Prostate gland (tissue), 2 donors: ENCODE measurements at regions not wholly inside any gene's neighbourhood (a gene's known extent, or its start where the extent isn't known, plus 50 kb on each side); places are given as distances from the start of the nearest gene placed in this dataset.

Experiments used
- POLR2A ChIP-seq: fragments of 450-650 bp; IDR thresholded peaks from one replicate; pipeline ENCODE4 v1.6.1; 2016; ENCODE audit warnings: antibody characterized with exemption, mild to moderate bottlenecking
- TF ChIP-seq, protein P1 (sequence below), 4 experiments: fragments of 200-600 bp in 2 of 4; fragments of 450-650 bp in 2 of 4; sonication (generic) in 2 of 4; IDR thresholded peaks; 1 replicate in 3 of 4; 2 replicates in 1 of 4; pipeline ENCODE4 v1.5.1; 2016 to 2019; ENCODE audit warnings: antibody characterized with exemption in 4 of 4, mild to moderate bottlenecking in 2 of 4, moderate library complexity in 2 of 4

DNA sequence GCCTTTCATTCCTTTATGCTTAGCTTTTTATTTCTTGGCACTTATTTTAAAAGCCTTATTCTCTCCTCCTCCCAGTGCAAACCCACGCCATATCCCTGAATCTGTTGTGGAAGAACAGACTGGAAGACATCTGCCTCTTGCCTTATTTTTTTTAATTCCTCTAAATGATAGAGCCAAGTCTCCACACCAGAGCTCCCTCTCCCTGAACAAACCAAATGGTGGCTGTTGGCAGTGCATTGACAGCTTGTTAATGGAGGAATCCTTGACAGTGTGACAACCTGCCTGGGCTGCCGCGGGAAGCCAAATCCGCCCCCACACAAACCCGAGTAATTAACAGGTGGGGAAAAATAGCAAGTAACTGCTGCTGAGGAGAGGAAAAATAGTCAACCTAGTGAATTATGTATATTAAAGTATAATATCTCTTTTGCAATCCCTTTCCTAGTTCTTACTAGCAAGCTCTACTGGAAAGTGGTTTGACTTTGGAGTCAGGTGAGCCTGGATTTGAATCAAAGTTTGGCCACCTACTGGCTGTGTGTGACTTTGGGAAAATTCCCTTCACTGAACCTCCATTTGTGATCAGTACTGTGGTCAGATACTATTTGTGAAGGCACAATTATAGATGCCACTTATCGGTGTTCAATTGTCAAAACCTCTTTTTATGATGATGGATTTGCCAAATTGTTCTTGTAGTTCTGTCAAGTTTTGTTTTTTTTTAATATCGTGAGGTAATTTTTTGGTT lies 589.6 kb downstream of the PDCD6IP start:
- TF ChIP-seq, protein P1, sequence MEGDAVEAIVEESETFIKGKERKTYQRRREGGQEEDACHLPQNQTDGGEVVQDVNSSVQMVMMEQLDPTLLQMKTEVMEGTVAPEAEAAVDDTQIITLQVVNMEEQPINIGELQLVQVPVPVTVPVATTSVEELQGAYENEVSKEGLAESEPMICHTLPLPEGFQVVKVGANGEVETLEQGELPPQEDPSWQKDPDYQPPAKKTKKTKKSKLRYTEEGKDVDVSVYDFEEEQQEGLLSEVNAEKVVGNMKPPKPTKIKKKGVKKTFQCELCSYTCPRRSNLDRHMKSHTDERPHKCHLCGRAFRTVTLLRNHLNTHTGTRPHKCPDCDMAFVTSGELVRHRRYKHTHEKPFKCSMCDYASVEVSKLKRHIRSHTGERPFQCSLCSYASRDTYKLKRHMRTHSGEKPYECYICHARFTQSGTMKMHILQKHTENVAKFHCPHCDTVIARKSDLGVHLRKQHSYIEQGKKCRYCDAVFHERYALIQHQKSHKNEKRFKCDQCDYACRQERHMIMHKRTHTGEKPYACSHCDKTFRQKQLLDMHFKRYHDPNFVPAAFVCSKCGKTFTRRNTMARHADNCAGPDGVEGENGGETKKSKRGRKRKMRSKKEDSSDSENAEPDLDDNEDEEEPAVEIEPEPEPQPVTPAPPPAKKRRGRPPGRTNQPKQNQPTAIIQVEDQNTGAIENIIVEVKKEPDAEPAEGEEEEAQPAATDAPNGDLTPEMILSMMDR (IDR thresholded peaks at IDR 0.05): peak in 3 of 4 experiments; percentile 20 to 45 (median 21)
- no peak for TF ChIP-seq POLR2A
